Thymus (tissue), 11 donors: ENCODE measurements at regions not wholly inside any gene's neighbourhood (a gene's known extent, or its start where the extent isn't known, plus 50 kb on each side); places are given as distances from the start of the nearest gene placed in this dataset.
"Not testable (repeated sequence)": the region's sequence is repeated elsewhere in the genome, so short reads cannot be mapped to it uniquely, and the experiment has no call there.

ENCODE experiments used
- DNase-seq, 9 donors: peaks; one replicate each; pipeline ENCODE4 v3.0.0-alpha.2; 2013; ENCODE audit warnings: low spot score in 9 of 9, low read depth in 6 of 9, missing footprints in 1 of 9
- H3K27ac ChIP-seq, 2 donors: one replicate each; pipeline ENCODE4 v1.5.1; 2013; ENCODE audit warnings: control low read depth in 1 of 2, low read depth in 1 of 2, low read length in 1 of 2, mild to moderate bottlenecking in 1 of 2, moderate library complexity in 1 of 2
- H3K27me3 ChIP-seq, 2 donors: one replicate each; pipeline ENCODE4 v1.5.1; 2013; ENCODE audit warnings: low read length in 1 of 2; ENCODE audit not compliant: control insufficient read depth in 2 of 2, insufficient read depth in 1 of 2
- H3K36me3 ChIP-seq, 2 donors: one replicate each; pipeline ENCODE4 v1.5.1; 2013; ENCODE audit warnings: low read length in 1 of 2, mild to moderate bottlenecking in 1 of 2, moderate library complexity in 1 of 2; ENCODE audit not compliant: control insufficient read depth in 2 of 2, insufficient read depth in 2 of 2
- H3K4me1 ChIP-seq, 2 donors: one replicate each; pipeline ENCODE4 v1.5.1; 2013; ENCODE audit warnings: low read length in 2 of 2; ENCODE audit not compliant: control insufficient read depth in 2 of 2, insufficient read depth in 2 of 2
- H3K4me3 ChIP-seq, 2 donors: one replicate each; pipeline ENCODE4 v1.5.1; 2013; ENCODE audit warnings: low read length in 2 of 2, control low read depth in 1 of 2, mild to moderate bottlenecking in 1 of 2
- H3K9me3 ChIP-seq, 2 donors: one replicate each; pipeline ENCODE4 v1.5.1; 2013; ENCODE audit warnings: low read length in 1 of 2, mild to moderate bottlenecking in 1 of 2; ENCODE audit not compliant: control insufficient read depth in 2 of 2, insufficient read depth in 1 of 2
- WGBS: extraction: QIAGEN DNeasy Blood & Tissue Kit; methylation state at CpG from one replicate; pipeline ENCODE4 v1.1.7; 2013; 5-methylcytosine and 5-hydroxymethylcytosine counted together
- donor health status: healthy.

DNA sequence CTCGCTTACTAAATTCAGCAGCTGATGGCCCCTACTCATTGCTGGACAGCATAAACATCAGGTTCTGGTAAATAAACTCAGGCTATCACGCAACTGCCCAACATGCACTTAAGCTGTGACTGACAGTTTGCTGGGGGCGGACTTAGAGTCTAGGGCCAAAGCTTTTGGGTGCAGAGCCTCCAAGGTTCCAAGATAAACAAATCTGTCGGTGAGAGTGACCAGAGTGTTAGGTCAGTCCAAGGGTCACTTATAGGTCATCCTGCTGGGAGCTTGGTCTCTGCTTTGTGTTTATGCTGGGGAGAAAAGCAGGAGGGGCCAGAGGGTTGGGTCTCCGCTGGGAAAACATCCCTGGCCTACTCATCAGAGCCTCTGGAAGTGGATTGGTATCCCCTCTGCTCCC is 188.6 kb upstream of the GATA6 start:
- Histone ChIP-seq H3K36me3 (no peaks in the 10 kb centered on the region), H3K27ac (no peak overlapping the region), H3K9me3 (no peaks in the 10 kb centered on the region), H3K4me3 (no peak overlapping the region), H3K4me1 (no peaks in the 10 kb centered on the region), H3K27me3 (no peaks in the 10 kb centered on the region)
- WGBS = 94% methylated on average over 5 of the region's 5 CpGs
- no peak for DNase-seq

- H3K27ac ChIP-seq, DNase-seq, H3K4me3 ChIP-seq, H3K9me3 ChIP-seq, H3K36me3 ChIP-seq, H3K27me3 ChIP-seq, H3K4me1 ChIP-seq: not testable (repeated sequence)
- 91% methylated on average over 11 of the region's 11 CpGs for WGBS
Measured at GRCh38 chr18:21981489-21981888, 187.9 kb upstream of the GATA6 start.

DNA sequence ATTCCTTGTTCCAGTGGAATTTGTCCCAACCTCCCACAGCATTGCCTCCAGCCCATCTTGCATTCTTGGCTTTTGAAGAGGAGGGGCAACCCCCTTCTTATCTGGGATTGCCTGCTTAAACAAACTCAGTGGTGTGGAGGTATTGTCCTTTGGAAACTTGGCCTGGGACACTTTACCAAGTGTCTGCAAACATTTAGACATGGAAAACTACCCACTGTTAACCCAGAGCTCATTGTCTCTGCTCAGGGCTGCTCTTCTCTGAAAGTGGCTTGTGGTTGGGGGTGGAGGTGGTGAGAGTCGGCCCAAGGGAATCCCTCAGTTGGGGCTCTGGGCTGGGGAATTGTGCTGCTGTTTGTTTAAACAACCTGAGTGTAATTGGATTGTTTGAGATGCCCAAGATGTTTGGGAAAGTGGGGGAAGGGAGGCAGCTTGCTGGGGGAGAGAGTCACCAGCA is 178.3 kb upstream of the GATA6 start:
- H3K4me3 ChIP-seq = no peak overlapping the region
- peaks cover 0 to 4% of the 10 kb centered on the region in 2 donors for H3K27me3 ChIP-seq
- no peak overlapping the region for H3K27ac ChIP-seq
- no peak for DNase-seq
- no peaks in the 10 kb centered on the region for H3K4me1 ChIP-seq
- no peaks in the 10 kb centered on the region for H3K36me3 ChIP-seq
- no peaks in the 10 kb centered on the region for H3K9me3 ChIP-seq
- WGBS = 77% methylated on average over 1 of the region's 1 CpG

DNA sequence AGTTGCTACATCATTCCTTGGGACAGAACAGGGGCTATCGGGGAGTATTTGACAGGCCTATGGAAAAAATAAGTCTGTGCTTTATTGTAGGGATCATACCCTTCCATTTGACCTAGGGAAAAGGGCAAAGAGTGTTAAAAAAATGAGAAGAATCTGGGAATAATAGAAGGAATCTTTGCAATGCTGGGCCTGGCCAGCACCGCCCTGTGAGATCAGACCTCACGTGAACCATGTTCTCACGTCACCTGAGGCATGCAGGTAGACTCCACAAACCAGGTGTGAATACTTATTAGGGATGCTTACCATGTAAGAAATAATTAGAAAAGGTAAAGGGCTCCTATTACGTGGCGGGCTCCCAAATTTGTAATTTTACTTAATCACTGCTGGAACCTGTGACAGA is 177.5 kb upstream of the GATA6 start:
- DNase-seq = no peak
- H3K4me1 ChIP-seq = no peaks in the 10 kb centered on the region
- no peak overlapping the region for H3K27ac ChIP-seq
- H3K4me3 ChIP-seq = no peak overlapping the region
- WGBS = 94% methylated on average over 6 of the region's 6 CpGs
- no peaks in the 10 kb centered on the region for H3K9me3 ChIP-seq
- no peaks in the 10 kb centered on the region for H3K36me3 ChIP-seq
- peaks cover 0 to 4% of the 10 kb centered on the region in 2 donors for H3K27me3 ChIP-seq

DNA sequence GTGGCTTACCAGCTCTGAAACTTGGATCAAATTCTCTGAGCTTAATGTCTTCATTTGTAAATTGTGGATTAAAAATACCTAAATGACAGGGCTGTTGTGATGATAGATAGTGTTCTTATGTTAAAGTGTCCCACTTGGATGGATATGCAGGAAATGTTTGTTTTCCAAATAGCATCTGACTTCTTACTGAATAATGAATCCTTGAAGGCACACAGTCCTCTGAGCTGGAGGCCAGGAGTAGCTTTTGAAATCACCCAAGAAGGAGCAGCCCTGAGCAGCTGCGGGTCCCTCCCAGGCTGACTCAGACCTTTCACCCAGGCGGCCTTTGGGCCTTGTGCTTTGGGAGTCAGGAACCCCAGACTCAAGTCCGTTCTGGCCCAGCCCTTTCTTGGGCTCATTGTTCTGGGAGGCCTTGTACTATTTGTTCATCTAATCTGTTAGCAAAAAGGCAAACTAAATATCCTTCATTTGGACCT is 173.0 kb upstream of the GATA6 start:
- H3K36me3 ChIP-seq = no peaks in the 10 kb centered on the region
- no peaks in the 10 kb centered on the region for H3K4me1 ChIP-seq
- peaks cover 0 to under 1% of the 10 kb centered on the region in 2 donors for H3K27me3 ChIP-seq
- DNase-seq = no peak
- WGBS = 96% methylated on average over 3 of the region's 3 CpGs
- H3K4me3 ChIP-seq = no peak overlapping the region
- no peaks in the 10 kb centered on the region for H3K9me3 ChIP-seq
- H3K27ac ChIP-seq = no peak overlapping the region

- Histone ChIP-seq H3K36me3 (no peaks in the 10 kb centered on the region), H3K4me3 (no peak overlapping the region), H3K27ac (no peak overlapping the region), H3K4me1 (no peaks in the 10 kb centered on the region), H3K27me3 (no peaks in the 10 kb centered on the region), H3K9me3 (no peaks in the 10 kb centered on the region)
- 58% methylated on average over 14 of the region's 14 CpGs for WGBS
- peak in 4 of 9 donors; percentile 11 to 46 (median 21) for DNase-seq
Measured at GRCh38 chr18:21997207-21998143, 171.9 kb upstream of the GATA6 start.

DNA sequence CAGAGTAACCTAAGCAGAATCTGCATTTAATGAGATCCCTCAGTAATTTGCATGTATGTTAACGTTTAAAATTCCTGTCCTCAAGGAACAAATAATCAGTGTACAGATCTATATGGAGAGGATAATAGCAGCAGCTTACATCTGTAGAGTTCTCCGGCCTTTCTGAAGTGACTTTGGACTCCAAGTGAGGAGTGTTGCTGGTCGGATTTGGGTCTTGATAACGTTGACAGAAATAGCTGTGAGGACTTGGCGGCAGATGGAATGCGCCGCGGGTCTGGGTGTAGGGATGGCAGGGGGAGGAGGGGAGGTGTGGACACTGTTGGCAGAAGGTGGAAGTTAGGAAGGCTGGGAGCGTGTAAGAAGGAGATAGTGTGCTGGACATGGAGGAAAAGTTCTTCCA is 170.9 kb upstream of the GATA6 start:
- no peak for DNase-seq
- Histone ChIP-seq H3K27ac (no peak overlapping the region), H3K4me3 (no peak overlapping the region), H3K27me3 (no peaks in the 10 kb centered on the region), H3K9me3 (no peaks in the 10 kb centered on the region), H3K36me3 (no peaks in the 10 kb centered on the region), H3K4me1 (no peaks in the 10 kb centered on the region)
- 90% methylated on average over 9 of the region's 9 CpGs for WGBS

DNA sequence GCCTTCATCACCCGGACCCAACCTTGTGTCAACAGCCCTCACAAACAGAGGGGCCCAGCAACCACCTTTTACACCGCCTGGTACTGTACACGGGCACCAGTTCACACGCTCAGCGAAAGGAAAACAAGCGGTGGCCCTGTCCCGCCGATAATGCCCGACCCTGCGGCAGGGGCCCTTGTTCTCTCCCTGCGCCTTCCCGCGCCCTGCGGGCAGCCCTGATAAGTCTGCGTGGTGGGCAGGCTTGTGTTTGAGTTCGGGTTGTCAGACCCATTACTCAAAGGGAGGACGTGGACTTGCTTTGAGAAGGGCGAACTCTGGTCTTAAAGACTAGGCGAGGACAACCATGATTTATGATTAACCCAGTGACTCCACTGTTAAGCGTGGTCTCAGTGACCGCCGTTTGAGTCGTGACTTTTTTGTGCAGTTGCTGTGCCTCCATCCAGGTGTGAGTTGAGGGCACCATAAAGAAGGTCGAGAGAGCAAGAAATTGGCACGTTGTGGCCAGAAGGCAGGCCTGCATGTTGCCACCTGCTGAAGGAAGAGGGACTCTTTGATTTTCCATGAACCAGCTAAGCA is 167.4 kb upstream of the GATA6 start:
- Histone ChIP-seq H3K36me3 (no peaks in the 10 kb centered on the region), H3K9me3 (no peaks in the 10 kb centered on the region), H3K4me3 (no peak overlapping the region), H3K4me1 (no peaks in the 10 kb centered on the region), H3K27ac (no peak overlapping the region), H3K27me3 (no peaks in the 10 kb centered on the region)
- WGBS = 96% methylated on average over 25 of the region's 25 CpGs
- DNase-seq = no peak

DNA sequence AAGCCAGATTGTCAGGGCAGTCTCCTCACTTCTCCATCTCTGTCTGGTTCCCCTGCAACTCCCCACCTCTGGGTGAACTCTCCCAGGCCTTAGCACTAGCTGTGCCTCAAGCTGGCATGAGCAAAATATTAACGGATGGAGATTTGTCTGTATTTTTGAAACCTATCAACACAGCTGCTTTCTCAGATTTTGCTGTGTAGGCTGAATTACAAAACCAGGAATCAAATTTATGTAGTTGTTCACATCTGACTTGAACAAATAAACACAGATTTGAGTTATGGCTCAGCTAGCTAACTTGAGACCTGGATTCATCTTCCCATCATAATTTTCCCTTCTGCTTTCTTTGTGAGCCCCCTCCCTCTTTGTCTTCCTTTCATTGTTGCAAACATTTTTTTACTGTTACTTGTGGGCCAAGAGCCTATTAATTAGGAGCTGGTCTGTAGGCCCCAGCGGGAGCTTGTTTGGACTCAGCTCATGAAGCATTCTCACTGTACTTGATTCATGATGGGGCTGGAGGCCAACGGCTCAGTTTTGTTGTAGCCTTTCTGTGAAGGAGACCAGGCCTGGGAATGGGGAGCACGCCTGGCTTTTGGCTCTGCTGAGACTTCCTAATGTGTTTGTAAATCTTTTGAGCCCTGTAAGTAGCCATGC is 164.1 kb upstream of the GATA6 start:
- 81% methylated on average over 4 of the region's 4 CpGs for WGBS
- Histone ChIP-seq H3K27ac (no peak overlapping the region), H3K27me3 (no peaks in the 10 kb centered on the region), H3K9me3 (no peaks in the 10 kb centered on the region), H3K4me1 (no peaks in the 10 kb centered on the region), H3K36me3 (no peaks in the 10 kb centered on the region), H3K4me3 (no peak overlapping the region)
- no peak for DNase-seq
